A673 (cell line): ENCODE measurements at regions not wholly inside any gene's neighbourhood (a gene's known extent, or its start where the extent isn't known, plus 50 kb on each side); places are given as distances from the start of the nearest gene placed in this dataset.
A peak's percentile ranks its signal among the peaks of the same experiment; 100 is the strongest.

ENCODE experiments used
- BruUV-seq: library from RNA; stranded (reverse); fragments of 400-500 nt; replicated peaks from 2 replicates; lab custom pipeline; 2021; lab: Mats Ljungman, UMichigan
- CTCF ChIA-PET: fragments of 300-600 bp; sonication (Branson Sonifier 250); formaldehyde crosslinking; loops from one replicate; lab custom pipeline; 2022; ENCODE audit warnings: antibody characterized with exemption; lab: Charles Lee
- POLR2A ChIA-PET: fragments of 300-600 bp; sonication (Branson Sonifier 250); formaldehyde crosslinking; loops from one replicate; lab custom pipeline; 2022; ENCODE audit warnings: antibody characterized with exemption; ENCODE audit not compliant: low non-redundant PET; lab: Charles Lee
- DNase-seq: peaks from one replicate; pipeline ENCODE4 v3.0.0-alpha.2; 2015; ENCODE audit warnings: low spot score
- H3K27ac ChIP-seq: fragments of 200-600 bp; sonication (generic); 2 replicates; pipeline ENCODE4 v1.5.1; 2016; ENCODE audit warnings: mixed run types, low read depth, mild to moderate bottlenecking, mixed read lengths, antibody characterized with exemption, low read length; ENCODE audit not compliant: poor library complexity, severe bottlenecking
- H3K27me3 ChIP-seq: fragments of 200-600 bp; sonication (generic); replicated peaks from 2 replicates; pipeline ENCODE4 v1.6.1; 2017; ENCODE audit warnings: mixed run types, low read depth, mild to moderate bottlenecking, mixed read lengths, antibody characterized with exemption, low read length; ENCODE audit not compliant: insufficient read depth, poor library complexity
- H3K36me3 ChIP-seq: fragments of 200-600 bp; sonication (generic); 2 replicates; pipeline ENCODE4 v1.6.1; 2016; ENCODE audit warnings: mixed run types, mild to moderate bottlenecking, mixed read lengths, antibody characterized with exemption, low read length; ENCODE audit not compliant: insufficient read depth, poor library complexity, severe bottlenecking
- H3K4me1 ChIP-seq: fragments of 200-600 bp; sonication (generic); 2 replicates; pipeline ENCODE4 v1.6.1; 2017; ENCODE audit warnings: mixed run types, mild to moderate bottlenecking, mixed read lengths, antibody characterized with exemption, low read length; ENCODE audit not compliant: insufficient read depth, poor library complexity, severe bottlenecking
- H3K4me3 ChIP-seq: fragments of 200-600 bp; sonication (generic); 2 replicates; pipeline ENCODE4 v1.5.1; 2016; ENCODE audit warnings: low read depth, mixed run types, mild to moderate bottlenecking, mixed read lengths, low read length; ENCODE audit not compliant: poor library complexity, severe bottlenecking
- H3K9me3 ChIP-seq: fragments of 200-600 bp; sonication (generic); 2 replicates; pipeline ENCODE4 v1.6.1; 2016; ENCODE audit warnings: mixed run types, low read depth, mild to moderate bottlenecking, mixed read lengths, antibody characterized with exemption, low read length; ENCODE audit not compliant: poor library complexity, severe bottlenecking
- CTCF ChIP-seq: fragments of 300-800, 200-600 bp; sonication (generic); conservative IDR thresholded peaks from 2 replicates; pipeline ENCODE4 v1.5.1; 2017; ENCODE audit warnings: low read depth, mild to moderate bottlenecking, antibody characterized with exemption, low read length, moderate library complexity, mixed read lengths
- EZH2 ChIP-seq: fragments of 200-600 bp; sonication (generic); IDR thresholded peaks from 2 replicates; pipeline ENCODE4 v1.6.1; 2017; ENCODE audit warnings: borderline replicate concordance, low read depth, mild to moderate bottlenecking, mixed read lengths, antibody characterized with exemption, low read length; ENCODE audit not compliant: poor library complexity, severe bottlenecking
- intact Hi-C: fragments of 100-400 bp; cut with micrococcal nuclease; formaldehyde crosslinking; loops from one replicate; pipeline ENCODE4 v1.10.0; 2022; ENCODE audit not compliant: unreplicated experiment

DNA sequence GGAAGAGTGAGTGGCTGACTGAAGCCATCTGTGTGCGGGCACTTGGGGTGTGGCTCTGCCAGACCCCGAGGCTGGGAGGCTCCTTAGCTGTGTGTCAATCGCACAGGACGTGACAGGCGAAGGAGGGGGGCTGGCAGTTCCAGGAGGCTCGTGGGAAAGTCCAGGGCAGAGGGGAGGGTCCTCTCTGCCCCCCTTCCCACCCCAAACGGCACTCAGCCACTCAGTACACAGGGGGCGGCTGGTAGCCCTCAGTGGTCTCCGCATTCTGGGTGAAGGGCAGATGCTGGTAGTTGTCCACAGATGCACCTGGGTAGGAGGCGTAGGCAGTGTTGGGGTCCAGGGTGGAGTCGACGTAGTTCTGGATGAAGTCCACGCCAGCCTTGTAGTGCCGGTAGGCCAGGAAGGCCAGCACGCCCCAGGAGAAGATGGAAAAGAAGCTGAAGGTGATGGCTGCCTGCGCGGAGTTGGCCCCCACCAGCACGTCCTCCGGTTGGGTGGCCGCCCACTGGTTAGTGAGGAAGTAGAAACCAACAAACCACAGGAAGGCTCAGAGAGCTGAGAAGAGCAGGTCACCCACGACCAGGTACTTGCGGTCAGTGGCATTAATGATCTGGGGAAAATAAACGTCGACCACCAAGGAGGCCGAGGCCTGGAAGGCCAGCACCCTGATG, 85.4 kb upstream of the CEP78 start:
- no peak for DNase-seq
- Histone ChIP-seq H3K36me3 (no peaks in the 10 kb centered on the region), H3K27ac (no peak overlapping the region), H3K4me3 (no peak overlapping the region), H3K27me3 (no peaks in the 10 kb centered on the region), H3K9me3 (no peaks in the 10 kb centered on the region), H3K4me1 (no peaks in the 10 kb centered on the region)
- no TSS peak for BruUV-seq
- intact Hi-C loops, result no loop called here
- POLR2A ChIA-PET, result no interaction called here
- no peak for TF ChIP-seq EZH2
- TF ChIP-seq CTCF, result no peak
- CTCF ChIA-PET, result no interaction called here

GRCh38 chr9:78149702-78150291, 86.1 kb upstream of the CEP78 start:
- Histone ChIP-seq H3K4me3 (no peak overlapping the region), H3K9me3 (no peaks in the 10 kb centered on the region), H3K27me3 (no peaks in the 10 kb centered on the region), H3K4me1 (no peaks in the 10 kb centered on the region), H3K27ac (no peak overlapping the region), H3K36me3 (no peaks in the 10 kb centered on the region)
- ChIA-PET POLR2A (no interaction called here), CTCF (no interaction called here)
- BruUV-seq, result no TSS peak
- TF ChIP-seq CTCF, result no peak
- no peak for TF ChIP-seq EZH2
- peak; percentile 2 for DNase-seq
- intact Hi-C loops, result no loop called here

- no TSS peak for BruUV-seq
- Histone ChIP-seq H3K9me3 (no peaks in the 10 kb centered on the region), H3K27ac (no peak overlapping the region), H3K36me3 (no peaks in the 10 kb centered on the region), H3K27me3 (no peaks in the 10 kb centered on the region), H3K4me3 (no peak overlapping the region), H3K4me1 (no peaks in the 10 kb centered on the region)
- ChIA-PET POLR2A (no interaction called here), CTCF (no interaction called here)
- no peak for TF ChIP-seq CTCF
- TF ChIP-seq EZH2, result no peak
- intact Hi-C loops, result no loop called here
- DNase-seq, result no peak
Measured at GRCh38 chr9:78146241-78146640, 89.6 kb upstream of the CEP78 start.
